Right lobe of liver (tissue), 4 donors: ENCODE measurements at regions not wholly inside any gene's neighbourhood (a gene's known extent, or its start where the extent isn't known, plus 50 kb on each side); places are given as distances from the start of the nearest gene placed in this dataset.

Source experiments
- POLR2A ChIP-seq: fragments of 450-650 bp; IDR thresholded peaks from one replicate; pipeline ENCODE4 v1.6.1; 2017; ENCODE audit warnings: antibody characterized with exemption, mild to moderate bottlenecking
- TF ChIP-seq, protein P1 (sequence below), 4 donors: fragments of 200-600 bp in 3 of 4; fragments of 450-650 bp in 1 of 4; IDR thresholded peaks; one replicate each; pipeline versions ENCODE4 v1.5.1 to v1.8.0; 2016 to 2022; ENCODE audit warnings: antibody characterized with exemption in 4 of 4, mild to moderate bottlenecking in 2 of 4
- donor health status: DM: no; HTN: no; CAD: no.
- donor health status: DM: no; HTN: no; CAD: no.
- donor health status: DM: no; HTN: yes; CAD: no.

DNA sequence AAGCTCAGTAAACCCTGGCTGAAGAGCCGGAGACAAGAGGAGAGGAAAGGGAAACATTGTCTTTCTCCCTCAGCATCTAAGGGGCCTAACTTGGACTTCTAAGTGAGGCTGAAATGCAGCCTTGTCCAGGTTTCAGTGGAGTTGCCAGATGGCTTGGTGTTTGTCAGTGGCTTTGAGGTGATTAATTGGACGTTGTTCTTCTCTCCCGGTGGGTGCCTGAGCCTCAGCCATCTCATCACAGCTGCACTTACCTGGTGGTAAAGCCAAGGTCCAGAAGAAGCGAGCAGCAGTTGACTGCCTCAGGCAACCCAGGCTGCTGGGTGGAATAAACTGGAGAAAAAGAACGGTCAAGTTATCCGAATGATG lies 202.2 kb upstream of the NLRP1 start:
- TF ChIP-seq, protein P1, sequence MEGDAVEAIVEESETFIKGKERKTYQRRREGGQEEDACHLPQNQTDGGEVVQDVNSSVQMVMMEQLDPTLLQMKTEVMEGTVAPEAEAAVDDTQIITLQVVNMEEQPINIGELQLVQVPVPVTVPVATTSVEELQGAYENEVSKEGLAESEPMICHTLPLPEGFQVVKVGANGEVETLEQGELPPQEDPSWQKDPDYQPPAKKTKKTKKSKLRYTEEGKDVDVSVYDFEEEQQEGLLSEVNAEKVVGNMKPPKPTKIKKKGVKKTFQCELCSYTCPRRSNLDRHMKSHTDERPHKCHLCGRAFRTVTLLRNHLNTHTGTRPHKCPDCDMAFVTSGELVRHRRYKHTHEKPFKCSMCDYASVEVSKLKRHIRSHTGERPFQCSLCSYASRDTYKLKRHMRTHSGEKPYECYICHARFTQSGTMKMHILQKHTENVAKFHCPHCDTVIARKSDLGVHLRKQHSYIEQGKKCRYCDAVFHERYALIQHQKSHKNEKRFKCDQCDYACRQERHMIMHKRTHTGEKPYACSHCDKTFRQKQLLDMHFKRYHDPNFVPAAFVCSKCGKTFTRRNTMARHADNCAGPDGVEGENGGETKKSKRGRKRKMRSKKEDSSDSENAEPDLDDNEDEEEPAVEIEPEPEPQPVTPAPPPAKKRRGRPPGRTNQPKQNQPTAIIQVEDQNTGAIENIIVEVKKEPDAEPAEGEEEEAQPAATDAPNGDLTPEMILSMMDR (IDR thresholded peaks at IDR 0.05): no peak
- TF ChIP-seq POLR2A: no peak
